ENCODE measurements at regions not wholly inside any gene's neighbourhood (a gene's known extent, or its start where the extent isn't known, plus 50 kb on each side); places are given as distances from the start of the nearest gene placed in this dataset.

DNA sequence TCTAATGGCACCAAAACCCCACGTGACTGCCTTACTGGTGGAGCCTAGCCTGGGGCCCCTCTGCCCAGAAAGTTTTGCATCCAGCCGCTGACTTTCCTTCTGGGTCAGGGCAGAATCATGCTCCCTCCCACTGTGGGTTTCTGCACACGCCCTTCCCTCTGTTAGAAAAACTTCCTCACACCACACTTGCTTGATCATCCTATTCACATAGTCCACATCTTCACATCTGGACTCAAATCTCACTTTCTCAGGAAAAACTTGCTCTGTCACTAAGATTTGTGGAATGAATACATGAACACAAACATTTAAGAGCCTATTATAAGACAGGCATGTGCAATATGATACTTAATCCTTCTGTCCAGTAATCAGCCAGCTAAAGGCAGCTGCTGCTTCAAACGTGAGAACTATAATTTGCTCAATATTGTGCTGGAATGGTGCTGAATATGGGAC is 274.7 kb downstream of the RND3 start:
- Histone ChIP-seq H3K9me1 (replicated peaks; ENCODE audit: control insufficient read depth, extremely low read depth, insufficient read depth, low read length) (no peaks in the 10 kb centered on the region), H3K79me2 (ENCODE audit: control insufficient read depth, insufficient read depth, low read length) (no peaks in the 10 kb centered on the region), H3K27ac (ENCODE audit: insufficient read depth, low read depth, low read length) (no peak overlapping the region), H3K4me2 (ENCODE audit: insufficient read depth, low read length) (no peak overlapping the region), H3K9ac (replicated peaks; ENCODE audit: extremely low read depth, insufficient read depth, low read length) (no peak overlapping the region), H3K27me3 (ENCODE audit: control insufficient read depth in 2 of 2, insufficient read depth in 2 of 2, low read length in 2 of 2) (no peaks in the 10 kb centered on the region), H3K9me3 (replicated peaks; ENCODE audit: control insufficient read depth, insufficient read depth, low read length) (no peaks in the 10 kb centered on the region), H3K4me1 (ENCODE audit: control insufficient read depth, extremely low read depth, insufficient read depth, low read length) (no peaks in the 10 kb centered on the region), H3K36me3 (ENCODE audit: control insufficient read depth in 2 of 2, extremely low read depth in 1 of 2, insufficient read depth in 2 of 2, low read length in 2 of 2) (no peaks in the 10 kb centered on the region), H2AFZ (ENCODE audit: low read depth, low read length) (peak overlapping the region; percentile 18), H4K20me1 (replicated peaks; ENCODE audit: control insufficient read depth, extremely low read depth, insufficient read depth, low read length) (no peaks in the 10 kb centered on the region), H3K4me3 (replicated peaks in 1 of 3; ENCODE audit: insufficient read depth in 1 of 3, low read depth in 1 of 3, low read length in 3 of 3) (no peak overlapping the region)
- BruUV-seq (replicated peaks): no TSS peak
- dilution Hi-C loops (cut with MboI; ENCODE audit: extremely low pct_ligation_motif_present, low sequenced_read_pairs) (no loop called here), intact Hi-C loops (cut with micrococcal nuclease) (no loop called here)
- no peak for DNase-seq (ENCODE audit: low read depth, low spot score)
- ChIA-PET POLR2A (no interaction called here), CTCF (interaction anchor here (1.4 kb wide), 1 partner anchor 24 kb away, joined by 4 read pairs; no protein-coding TSS in a partner anchor)
- no peak for TF ChIP-seq JUN (IDR thresholded peaks at IDR 0.05; ENCODE audit: borderline replicate concordance, insufficient read depth, insufficient read length, low read depth)
- TF ChIP-seq EZH2 (IDR thresholded peaks at IDR 0.05; ENCODE audit: borderline replicate concordance, low read depth, low read length, severe bottlenecking): no peak
- TF ChIP-seq, protein P1, sequence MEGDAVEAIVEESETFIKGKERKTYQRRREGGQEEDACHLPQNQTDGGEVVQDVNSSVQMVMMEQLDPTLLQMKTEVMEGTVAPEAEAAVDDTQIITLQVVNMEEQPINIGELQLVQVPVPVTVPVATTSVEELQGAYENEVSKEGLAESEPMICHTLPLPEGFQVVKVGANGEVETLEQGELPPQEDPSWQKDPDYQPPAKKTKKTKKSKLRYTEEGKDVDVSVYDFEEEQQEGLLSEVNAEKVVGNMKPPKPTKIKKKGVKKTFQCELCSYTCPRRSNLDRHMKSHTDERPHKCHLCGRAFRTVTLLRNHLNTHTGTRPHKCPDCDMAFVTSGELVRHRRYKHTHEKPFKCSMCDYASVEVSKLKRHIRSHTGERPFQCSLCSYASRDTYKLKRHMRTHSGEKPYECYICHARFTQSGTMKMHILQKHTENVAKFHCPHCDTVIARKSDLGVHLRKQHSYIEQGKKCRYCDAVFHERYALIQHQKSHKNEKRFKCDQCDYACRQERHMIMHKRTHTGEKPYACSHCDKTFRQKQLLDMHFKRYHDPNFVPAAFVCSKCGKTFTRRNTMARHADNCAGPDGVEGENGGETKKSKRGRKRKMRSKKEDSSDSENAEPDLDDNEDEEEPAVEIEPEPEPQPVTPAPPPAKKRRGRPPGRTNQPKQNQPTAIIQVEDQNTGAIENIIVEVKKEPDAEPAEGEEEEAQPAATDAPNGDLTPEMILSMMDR (IDR thresholded peaks at IDR 0.05; ENCODE audit: extremely low read depth in 1 of 2, insufficient read depth in 1 of 2, low read depth in 1 of 2, low read length in 2 of 2): no peak
- no peak for TF ChIP-seq FOS (IDR thresholded peaks at IDR 0.05; ENCODE audit: borderline replicate concordance, insufficient read depth, low read length)
- no peak for TF ChIP-seq GATA2 (IDR thresholded peaks at IDR 0.05; ENCODE audit: insufficient read depth, insufficient read length, low read depth, low read length)
- TF ChIP-seq POLR2AphosphoS5 (IDR thresholded peaks at IDR 0.05; ENCODE audit: insufficient read depth, low read depth, low read length): no peak
- TF ChIP-seq POLR2A (IDR thresholded peaks at IDR 0.05; ENCODE audit: low read depth, low read length): no peak
- no peak for TF ChIP-seq MYC (IDR thresholded peaks at IDR 0.05; ENCODE audit: low read depth, low read length)
- TF ChIP-seq, protein P2, sequence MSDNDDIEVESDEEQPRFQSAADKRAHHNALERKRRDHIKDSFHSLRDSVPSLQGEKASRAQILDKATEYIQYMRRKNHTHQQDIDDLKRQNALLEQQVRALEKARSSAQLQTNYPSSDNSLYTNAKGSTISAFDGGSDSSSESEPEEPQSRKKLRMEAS (IDR thresholded peaks at IDR 0.05; ENCODE audit: insufficient read depth, insufficient read length): no peak
- FAIRE-seq: no peak
